ENCODE measurements at regions not wholly inside any gene's neighbourhood (a gene's known extent, or its start where the extent isn't known, plus 50 kb on each side); places are given as distances from the start of the nearest gene placed in this dataset.

DNA sequence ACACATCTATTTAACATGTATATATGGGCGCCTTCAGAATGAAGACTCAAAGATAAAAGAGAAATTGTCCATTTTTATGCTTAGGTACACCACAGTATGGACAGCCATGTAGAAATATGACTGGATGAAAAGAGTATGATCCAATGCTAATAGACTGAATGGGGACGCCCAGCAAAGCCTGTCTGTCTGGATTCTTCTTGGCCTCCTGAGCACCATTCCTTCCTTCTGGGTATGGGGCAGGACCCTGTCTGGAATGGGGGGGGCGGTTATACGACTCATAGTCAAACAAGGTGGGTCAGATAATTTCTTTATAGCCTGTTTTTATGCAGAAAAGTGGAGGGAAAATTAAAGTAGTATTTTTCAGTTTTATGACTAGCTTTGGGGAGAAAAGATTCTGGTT, 81.2 kb upstream of the ABCD3 start:
- no peak for TF ChIP-seq POLR2AphosphoS5 (IDR thresholded peaks at IDR 0.05; ENCODE audit: borderline replicate concordance, low read depth, low read length)
- TF ChIP-seq EZH2 (IDR thresholded peaks at IDR 0.05): no peak
- no peak for TF ChIP-seq FOXP2 (optimal IDR thresholded peaks at IDR 0.05; ENCODE audit: control extremely low read depth, extremely low read length, insufficient read depth)

Measured in SK-N-MC (cell line).